CD4-positive, alpha-beta T cell treated with Interleukin-6 at 100 ng/mL for 8 hours (primary cell): ENCODE measurements at regions not wholly inside any gene's neighbourhood (a gene's known extent, or its start where the extent isn't known, plus 50 kb on each side); places are given as distances from the start of the nearest gene placed in this dataset.
"Not testable (repeated sequence)": the region's sequence is repeated elsewhere in the genome, so short reads cannot be mapped to it uniquely, and the experiment has no call there.

Source experiments
- DNase-seq: peaks from one replicate; pipeline ENCODE4 v3.0.0-alpha.2; 2020; ENCODE audit warnings: mixed read lengths, low spot score

GRCh38 chr16:51542981-51543815 is 392.1 kb upstream of the SALL1 start:
- DNase-seq, result no peak

DNA sequence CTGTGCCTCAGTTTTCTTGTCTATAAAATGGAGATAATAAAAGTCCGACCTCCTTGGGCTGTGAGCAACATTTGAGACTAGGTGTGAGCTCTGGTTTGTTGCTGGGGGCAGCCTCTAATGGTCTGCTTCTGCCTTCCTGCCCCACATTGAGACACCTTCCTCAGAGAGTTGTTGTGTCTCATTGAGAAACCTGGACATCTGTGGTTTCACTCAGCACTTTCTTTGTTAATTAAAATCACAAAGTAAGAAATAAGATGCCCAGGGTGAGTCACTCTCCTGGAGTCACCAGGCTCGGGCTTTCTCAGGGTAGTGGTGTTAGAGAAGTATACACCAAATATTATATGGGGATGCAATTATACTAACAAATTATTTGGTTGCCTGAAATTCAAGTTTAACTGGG is 389.2 kb upstream of the SALL1 start:
- no peak for DNase-seq

DNA sequence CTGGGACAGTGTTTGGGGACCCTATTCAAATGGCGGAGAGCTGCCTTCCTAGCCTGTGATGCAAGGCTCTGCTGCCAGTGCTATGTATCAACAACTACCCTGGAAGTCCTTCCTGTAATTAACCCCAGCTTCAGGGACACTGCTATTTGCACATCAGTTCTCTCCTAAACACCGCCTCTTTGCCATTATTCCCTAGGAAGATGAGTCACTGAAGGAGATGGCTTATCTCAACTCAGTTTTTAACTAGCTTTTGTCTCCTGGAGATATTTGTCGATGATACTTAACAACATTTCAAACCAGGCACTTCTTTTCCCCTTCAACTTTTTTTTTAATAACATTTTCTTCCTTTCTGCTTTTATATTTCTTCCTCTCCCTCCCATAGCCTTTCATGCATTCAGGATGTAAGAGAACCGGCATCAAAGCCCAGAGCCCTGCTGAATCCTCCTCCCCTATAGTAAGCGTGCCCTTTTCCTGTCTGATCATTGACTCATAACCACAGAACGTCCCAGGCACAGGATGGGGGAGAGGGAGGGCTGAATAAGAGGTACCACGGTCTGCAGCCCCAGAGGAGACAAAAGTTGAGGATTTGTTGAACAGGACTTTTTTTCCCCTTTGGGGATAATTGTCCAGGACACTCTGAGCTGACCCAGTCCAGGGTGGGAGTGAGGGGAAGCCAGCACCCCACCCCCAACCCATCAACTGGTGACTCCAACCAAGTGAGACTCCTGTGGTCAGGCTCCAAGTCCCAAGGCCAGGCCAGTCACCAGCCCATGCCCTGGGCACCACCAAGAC is 387.8 kb upstream of the SALL1 start:
- DNase-seq, result no peak

- DNase-seq, result no peak
These were observed 384.5 kb upstream of the SALL1 start for GRCh38 chr16:51535591-51535990.

GRCh38 chr16:51532551-51532950 is 381.5 kb upstream of the SALL1 start:
- no peak for DNase-seq

DNA sequence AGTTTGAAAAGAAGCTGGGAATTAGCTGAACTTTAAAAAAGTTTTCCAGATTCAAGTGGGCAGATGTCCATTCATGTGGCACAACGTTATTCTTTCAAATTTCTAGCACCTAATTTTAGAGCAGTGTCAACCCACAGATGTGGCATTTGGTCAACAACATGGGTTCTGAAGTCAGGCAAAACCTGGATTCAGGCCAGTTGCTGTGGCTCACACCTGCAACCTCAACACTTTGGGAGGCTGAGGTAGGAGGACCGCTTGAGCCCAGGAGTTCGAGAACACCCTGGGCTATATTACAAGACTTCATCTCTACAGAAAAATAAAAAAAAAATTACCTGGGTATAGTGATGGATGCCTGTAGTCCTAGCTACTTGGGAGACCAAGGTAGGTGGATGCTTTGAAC is 380.2 kb upstream of the SALL1 start:
- DNase-seq, result no peak

DNA sequence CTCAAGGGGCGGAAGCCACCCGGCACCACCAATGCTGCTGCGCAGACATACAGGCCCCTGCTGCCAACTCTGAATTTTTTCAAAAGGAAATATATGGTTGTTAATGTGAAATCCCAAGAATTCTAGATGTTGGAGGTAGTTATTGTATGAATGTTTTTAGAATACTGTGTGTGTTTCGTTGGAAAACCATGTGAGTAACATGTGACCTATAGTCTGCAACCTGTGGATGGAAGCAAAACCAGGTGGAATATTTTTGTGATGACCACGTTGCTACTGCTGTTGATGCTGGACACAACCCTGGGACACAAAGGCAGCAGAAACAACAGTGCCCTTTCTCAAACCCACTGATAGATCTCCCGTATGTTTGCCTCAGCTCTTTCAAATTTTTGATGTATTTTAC is 376.3 kb upstream of the SALL1 start:
- no peak for DNase-seq

DNA sequence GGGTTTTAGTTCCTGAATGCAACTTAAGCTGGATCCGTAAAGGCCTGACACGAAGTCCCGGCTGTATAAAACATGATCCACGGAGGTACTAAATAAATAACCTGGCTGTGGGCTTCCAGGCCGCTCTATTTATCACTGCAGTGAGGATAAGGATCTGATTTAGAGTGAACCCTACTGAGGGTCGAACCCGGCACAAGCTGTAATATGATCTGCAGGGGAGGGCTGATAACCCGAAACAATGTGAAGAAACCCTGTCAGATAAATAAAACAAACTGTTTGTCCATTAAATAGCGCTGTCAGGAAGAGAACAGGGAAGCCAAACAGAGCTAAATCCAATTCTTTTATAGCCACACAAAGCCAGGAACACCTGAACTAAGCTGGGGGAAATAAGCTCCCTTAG is 375.6 kb upstream of the SALL1 start:
- DNase-seq, result no peak

- DNase-seq, result no peak
These were observed 373.7 kb upstream of the SALL1 start for GRCh38 chr16:51524555-51525373.

- DNase-seq, result no peak
These were observed 373.0 kb upstream of the SALL1 start for GRCh38 chr16:51524070-51524469.

DNA sequence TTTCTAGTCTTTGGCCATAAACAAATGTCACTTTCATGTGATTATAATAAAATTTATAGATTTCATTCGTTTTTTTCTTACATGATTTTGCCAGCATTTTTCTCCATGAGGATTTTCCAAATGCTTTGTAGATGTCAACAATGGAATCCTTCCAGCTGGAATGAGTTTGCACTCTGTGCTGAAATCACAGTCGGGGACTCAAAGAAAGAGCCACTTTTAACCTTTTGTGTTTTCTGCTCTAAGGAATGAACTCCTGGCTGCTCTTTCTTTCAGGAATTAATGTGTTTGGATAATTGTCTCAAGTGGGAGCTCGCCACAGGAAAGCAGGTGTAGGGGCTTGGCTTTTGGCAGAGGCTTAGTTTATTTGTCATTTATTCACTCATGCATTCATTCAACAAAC is 372.3 kb upstream of the SALL1 start:
- no peak for DNase-seq

DNA sequence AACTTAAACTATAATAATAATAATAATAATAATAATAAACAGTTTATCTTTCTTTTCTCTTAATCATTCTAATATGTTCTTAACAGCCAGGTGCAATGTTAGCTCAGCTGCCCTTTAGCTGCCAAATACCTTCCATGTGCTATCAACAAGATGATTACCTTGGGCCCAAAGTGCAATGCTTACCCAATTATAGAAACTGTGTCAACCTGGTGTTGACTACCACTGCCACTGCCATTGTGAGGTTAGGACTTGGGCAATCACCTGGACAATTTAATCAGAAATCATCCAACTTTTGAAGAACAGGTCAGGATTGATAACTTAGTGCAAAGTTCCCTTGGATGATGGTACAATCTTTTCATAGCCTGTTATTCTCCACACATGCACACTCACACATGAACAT is 371.8 kb upstream of the SALL1 start:
- DNase-seq, result no peak

DNA sequence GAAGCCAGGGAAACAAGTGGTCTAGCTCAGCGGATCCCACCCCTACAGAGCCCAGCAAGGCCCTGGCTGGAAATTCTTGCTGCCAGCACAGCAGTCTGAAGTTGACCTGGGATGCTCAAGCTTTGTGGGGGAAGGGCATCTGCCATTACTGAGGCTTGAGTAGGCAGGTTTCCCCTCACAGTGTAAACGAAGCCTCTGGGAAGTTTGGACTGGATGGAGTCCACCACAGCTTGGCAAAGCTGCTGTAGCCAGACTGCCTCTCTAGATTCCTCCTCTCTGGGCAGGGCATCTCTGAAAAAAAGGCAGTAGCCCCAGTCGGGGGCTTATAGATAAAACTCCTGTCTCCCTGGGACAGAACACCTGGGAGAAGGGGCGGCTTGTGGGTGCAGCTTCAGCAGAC is 365.9 kb upstream of the SALL1 start:
- not testable (repeated sequence) for DNase-seq

DNA sequence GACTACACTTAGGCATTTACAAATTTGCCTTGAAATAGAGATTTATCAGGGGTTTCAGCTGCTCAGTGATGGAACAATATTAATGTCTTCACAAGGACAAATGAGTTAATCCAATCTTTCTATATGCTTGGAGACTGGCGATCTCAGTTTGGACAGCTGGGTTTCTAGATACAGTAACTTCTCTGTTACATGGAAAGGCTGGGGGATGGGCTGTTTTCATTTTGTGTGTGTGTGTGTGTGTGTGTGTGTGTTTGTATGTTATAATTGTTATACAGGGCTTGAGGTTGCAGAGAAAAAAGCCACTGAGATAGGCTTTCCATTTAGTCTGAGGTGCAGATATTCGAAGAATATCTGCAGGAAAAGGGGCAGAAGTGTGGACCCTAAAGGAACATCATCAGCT is 359.3 kb upstream of the SALL1 start:
- DNase-seq, result no peak

- no peak for DNase-seq
These were observed 358.3 kb upstream of the SALL1 start for GRCh38 chr16:51509336-51509735.

- no peak for DNase-seq
These were observed 357.6 kb upstream of the SALL1 start for GRCh38 chr16:51508490-51509212.

DNA sequence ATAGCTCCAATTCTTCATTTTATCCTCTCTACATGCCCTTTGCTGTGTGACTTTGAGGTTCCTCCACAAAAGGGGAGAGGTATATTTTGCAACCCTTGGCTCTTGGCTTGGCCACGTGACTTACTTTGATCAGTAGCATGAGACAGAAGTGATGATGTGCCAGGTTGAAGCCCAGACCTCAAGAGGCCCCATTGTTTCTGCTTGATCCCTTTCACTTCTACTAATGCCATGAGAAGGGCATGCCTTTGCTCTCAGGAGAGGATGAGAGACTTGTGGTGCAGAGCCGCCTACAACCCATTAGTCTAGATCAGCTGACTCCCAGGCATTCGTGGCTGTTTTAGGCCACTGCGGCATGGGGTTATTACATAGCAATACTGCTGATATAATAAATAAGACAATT is 356.2 kb upstream of the SALL1 start:
- no peak for DNase-seq

- DNase-seq, result no peak
These were observed 349.2 kb upstream of the SALL1 start for GRCh38 chr16:51500306-51500705.

GRCh38 chr16:51497541-51498211 is 346.6 kb upstream of the SALL1 start:
- no peak for DNase-seq

DNA sequence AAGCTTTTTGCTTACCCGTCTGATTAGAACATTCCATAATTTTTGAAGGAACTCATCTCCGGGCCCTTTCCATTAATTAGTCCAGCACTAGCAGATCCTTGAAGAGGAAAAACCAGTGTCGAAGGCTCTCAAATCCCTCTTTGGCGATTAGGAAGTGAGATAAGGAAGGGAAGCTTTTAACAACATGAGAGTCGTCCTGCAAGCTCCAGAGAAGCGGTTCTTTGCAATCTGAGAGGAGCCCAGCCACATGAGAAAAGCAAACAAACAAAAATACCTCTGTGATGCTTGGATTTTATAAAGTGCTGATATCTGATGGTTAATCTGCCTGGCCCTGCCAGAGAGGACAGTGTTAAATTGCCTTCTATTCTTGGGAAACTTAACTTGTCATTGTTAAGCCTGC is 339.8 kb upstream of the SALL1 start:
- DNase-seq, result no peak

GRCh38 chr16:51487880-51488279 is 336.8 kb upstream of the SALL1 start:
- no peak for DNase-seq
